T-helper 1 cell (primary cell): ENCODE measurements at regions not wholly inside any gene's neighbourhood (a gene's known extent, or its start where the extent isn't known, plus 50 kb on each side); places are given as distances from the start of the nearest gene placed in this dataset.

ENCODE experiments used
- DNase-seq, 5 donors: peaks; one replicate each; pipeline ENCODE4 v3.0.0-alpha.2; 2012 to 2020

DNA sequence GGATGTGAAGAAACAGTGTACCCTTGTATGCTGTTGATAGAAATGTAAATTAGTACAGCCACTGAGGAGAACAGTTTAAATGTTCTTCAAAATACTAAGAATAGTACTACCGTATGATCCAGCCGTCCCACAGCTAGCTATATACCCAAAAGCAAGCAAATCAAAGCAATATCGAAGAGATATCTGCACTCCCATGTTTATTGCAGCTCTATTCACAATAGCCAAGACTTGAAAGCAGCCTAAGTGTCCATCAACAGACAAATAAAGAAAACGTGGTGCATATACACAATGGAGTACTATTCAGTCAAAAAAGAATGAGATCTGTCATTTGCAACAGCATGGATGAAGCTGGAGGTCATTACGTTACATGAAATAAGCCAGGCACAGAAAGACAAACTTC lies 88.5 kb upstream of the SLC38A4 start:
- DNase-seq: no peak

DNA sequence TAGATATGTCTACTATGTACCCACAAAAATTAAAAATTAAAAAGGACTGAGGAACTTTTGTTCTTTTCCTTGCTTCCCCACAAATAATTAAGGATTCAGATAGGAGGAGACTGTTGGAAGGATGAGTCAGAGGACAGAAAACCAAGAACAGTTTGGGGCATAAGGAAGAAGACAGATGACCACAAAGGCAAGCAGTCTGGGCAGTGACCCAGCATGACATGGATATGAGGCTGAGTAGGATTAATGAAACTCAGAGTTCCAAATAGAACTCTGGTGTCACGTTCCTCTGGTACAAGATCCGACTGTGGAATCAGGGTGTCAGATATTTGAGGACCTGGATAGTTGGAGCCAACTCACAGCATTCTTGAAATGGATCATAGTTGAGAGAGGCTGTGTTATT lies 89.3 kb upstream of the SLC38A4 start:
- DNase-seq: no peak

GRCh38 chr12:46915836-46916235 lies 90.0 kb upstream of the SLC38A4 start:
- no peak for DNase-seq

DNA sequence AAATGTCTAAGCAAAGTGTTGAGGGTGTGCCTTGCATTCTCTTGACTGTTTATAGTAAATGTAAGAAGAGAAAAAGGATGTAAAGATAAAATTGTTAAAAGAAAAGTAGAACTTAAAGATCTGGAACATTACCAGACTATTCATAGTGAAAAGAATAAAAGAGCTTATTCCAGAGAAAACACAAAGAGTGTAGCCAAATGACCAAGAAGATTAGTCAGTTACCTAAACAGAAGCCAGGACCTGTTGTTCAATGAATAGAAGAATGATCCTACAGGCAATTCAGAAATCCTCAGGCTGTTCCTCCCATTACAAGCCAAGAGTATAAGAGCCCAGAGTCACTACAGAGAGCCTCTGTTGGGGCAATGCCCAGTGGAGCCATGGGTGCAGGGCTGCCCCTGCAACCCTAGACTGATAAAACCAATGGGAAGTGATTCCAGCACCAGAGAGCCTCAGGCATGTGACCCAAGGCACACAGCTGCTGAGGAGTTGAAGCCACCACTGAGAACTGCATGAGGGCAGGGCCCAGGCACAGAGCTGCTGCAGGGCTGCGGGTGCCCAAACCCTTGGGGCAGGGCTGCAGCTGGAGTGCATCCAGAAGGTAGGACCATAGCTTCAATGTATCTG lies 91.1 kb upstream of the SLC38A4 start:
- DNase-seq: no peak

DNA sequence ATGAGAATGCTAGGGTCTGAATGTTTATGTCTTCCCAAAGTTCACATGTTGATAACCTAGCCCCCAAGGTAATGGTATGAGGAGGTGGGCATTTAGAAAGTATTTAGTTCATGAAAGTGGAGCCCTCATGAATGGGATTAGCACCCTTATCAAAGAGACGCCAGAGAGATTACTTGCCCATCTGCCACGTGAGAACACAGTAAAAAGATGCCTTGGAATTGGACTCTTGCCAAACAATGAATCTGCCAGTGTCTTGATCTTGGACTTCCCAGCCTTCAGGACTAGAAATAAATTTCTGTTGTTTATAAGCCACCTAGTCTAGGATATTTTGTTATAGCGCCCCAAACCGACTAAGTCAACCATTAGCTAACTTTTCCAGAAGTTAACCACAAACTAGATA lies 92.0 kb upstream of the SLC38A4 start:
- DNase-seq: no peak

GRCh38 chr12:46918631-46919030 lies 92.8 kb upstream of the SLC38A4 start:
- no peak for DNase-seq

DNA sequence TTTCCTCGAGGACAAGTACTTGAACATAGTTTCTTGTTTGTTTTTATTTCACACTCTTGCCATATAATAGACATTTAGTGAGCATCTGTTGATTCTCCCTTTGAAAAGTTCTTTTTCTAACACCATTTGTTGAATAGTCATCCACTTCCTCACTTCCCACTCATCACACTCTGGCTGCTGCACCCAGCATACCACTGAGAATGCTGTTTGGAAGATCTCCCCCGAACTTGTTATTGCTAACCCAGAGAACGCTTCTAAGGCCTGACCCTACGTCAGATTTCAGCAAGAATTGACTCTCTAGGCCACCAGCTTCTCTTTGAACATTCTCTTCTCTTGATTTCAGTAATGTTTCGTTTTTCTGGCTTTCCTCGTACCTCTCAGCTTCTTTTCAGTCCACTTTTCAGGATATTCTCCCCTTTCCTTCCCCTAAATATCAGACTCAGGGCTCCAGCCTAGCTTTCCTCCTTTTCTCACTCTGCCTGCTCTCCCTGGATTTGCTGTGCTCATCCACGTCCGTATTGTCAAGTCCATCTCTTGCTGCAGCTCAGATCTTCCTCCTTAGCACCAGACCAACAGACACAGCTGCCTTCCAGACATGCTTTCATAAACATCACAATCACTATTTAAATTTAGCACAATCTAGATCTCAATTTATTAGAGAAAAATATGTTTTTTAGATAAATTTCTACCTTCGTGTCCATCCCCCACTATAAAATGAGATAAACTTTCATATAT lies 94.0 kb upstream of the SLC38A4 start:
- DNase-seq: no peak

DNA sequence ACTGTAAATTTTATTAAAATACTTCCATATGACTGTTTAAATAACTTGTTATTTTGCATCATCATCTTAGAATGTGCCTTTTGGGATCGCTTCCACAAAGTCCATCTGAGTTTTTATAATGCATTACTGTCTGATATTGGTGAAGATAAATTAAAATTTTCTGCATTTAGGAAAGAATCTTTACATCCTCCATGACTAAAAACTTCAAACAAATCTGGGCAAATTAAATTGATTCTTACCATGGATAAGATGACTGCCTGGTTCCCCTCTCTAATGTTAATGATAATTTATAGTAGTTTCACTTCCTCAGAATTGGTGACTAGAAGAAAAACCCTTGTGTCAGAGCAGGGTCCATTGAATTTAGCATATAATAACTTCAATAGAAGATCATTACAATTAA lies 94.7 kb upstream of the SLC38A4 start:
- no peak for DNase-seq

- DNase-seq: no peak
Measured at GRCh38 chr12:46921048-46921763, 95.4 kb upstream of the SLC38A4 start.

GRCh38 chr12:46921764-46922133 lies 96.0 kb upstream of the SLC38A4 start:
- DNase-seq: no peak

DNA sequence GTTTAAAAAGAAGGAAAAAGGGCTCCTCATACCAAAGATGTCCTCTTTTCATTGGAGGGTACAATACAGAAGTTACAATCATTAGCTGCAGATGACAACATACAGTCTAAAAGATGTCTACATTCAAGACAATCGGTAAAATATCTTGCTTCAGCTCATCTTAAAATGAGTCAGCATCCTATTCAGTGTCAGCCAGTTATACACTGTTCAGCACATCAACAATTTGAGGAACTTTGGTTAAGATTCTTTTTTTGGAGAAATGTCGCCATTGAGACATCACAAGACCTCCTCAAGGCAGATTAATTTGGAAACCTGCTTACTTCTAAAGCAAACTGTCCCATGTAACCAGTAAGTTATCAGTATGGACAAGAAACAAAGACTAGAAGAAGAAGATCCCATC lies 100.7 kb upstream of the SLC38A4 start:
- no peak for DNase-seq

- DNase-seq: no peak
Measured at GRCh38 chr12:46930101-46930500, 104.3 kb upstream of the SLC38A4 start.

DNA sequence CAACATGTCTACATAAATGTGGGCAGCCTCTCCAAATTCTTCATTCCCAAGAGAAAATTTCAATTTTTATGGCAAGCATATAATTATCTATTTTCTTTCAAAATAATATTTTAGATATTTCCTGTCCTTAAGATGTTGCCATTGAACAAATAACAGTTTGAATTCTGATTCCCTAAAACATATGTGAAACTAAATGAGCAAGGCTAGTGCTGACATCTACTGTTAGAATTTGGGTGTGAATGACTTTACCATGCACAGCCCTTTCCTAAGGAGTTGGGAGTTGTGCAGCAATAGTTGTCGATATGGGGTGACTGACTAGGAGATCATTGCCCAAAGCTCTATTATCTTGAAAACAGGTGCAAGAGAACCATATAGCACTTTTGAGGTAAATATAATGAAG lies 108.2 kb upstream of the SLC38A4 start:
- DNase-seq: peak in 1 of 5 donors; percentile 10

- DNase-seq: no peak
Measured at GRCh38 chr12:46934374-46935111, 108.7 kb upstream of the SLC38A4 start.

- DNase-seq: no peak
Measured at GRCh38 chr12:46935271-46935847, 109.6 kb upstream of the SLC38A4 start.

DNA sequence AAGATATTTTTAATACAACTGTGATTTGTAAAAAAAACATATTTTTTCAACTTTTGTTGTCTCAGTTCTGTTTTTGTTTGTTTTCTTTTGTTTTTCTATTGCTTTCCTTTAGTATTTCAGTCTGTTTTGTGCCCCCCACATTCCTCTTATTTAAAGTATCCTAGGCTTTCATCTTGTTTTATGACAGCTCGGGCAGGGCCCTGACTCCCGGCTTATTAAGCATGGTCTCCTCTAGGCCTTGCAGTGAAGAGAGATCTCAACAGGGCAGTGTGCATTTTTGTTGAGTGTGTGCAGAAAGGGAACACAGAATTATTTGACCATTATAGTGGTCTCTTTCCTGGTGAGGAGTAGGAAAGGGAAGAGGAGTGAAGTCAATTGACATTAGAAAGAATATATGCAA lies 110.2 kb upstream of the SLC38A4 start:
- no peak for DNase-seq

DNA sequence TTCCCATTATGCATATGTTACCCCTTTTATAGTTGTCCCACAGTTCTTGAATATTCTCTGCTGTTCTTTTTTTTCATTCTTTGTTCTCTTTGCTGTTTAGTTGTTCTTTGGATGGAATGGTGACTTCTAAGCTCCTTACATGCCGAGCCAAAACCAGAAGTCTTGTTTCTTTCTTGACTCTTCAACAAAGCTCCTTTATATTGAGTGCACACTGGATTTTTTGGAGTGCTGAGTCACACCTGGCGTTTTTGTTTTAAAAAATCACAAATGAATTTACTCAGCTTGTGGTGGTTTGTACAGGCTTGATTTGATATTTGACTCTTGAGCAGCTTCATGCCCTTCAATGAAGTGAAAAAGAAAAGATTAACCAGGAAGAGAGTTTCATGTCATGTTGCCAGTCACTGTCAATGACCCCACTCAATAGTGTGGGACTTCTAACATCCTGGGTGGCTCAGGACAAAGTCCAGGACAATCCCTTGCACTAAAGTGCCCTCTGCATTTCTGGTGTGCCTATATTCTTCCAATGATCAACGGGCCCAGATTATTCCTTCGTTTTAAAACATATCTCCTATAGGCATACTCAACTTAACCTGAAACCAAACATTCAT lies 112.4 kb upstream of the SLC38A4 start:
- no peak for DNase-seq

DNA sequence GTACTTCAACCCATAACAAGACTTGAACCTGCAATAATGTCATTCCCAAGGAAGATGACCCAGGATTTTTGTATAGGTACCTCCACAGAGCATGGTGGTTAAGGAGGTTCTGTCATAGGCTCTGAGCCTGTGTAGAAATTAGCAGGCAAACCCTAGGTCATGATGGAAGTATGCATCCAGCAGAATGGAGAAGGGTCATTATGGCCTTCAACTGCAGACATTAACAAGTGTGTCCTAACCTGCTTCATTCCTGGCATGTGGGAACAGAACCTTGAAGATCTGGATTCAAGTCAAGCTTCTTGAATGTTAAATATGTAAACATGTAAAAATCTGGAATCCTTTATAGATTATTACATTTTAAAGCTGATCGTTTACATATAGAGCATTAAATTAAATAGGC lies 116.2 kb upstream of the SLC38A4 start:
- DNase-seq: no peak

GRCh38 chr12:46942579-46942978 lies 116.8 kb upstream of the SLC38A4 start:
- DNase-seq: no peak

- DNase-seq: no peak
Measured at GRCh38 chr12:46944088-46944487, 118.3 kb upstream of the SLC38A4 start.

GRCh38 chr12:46944771-46945170 lies 119.0 kb upstream of the SLC38A4 start:
- no peak for DNase-seq

DNA sequence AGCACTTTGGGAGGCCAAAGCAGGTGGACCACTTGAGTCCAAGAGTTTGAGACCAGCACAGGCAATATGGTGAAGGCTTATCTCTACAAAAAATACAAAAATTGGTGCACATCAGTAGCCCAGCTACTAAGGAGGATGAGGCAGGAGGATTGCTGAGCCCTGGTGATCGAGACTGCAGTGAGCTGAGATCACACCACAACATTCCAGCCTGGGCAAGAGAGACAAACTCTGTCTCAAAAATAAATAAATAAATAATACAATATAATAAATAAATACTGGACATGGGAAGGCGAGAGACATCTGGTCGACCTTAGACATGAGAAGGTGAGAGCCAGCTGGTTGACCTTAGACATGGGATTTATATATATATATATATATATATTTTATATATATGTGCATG lies 119.8 kb upstream of the SLC38A4 start:
- no peak for DNase-seq

- DNase-seq: no peak
Measured at GRCh38 chr12:46946137-46946536, 120.3 kb upstream of the SLC38A4 start.
